Stomach (tissue), 4 donors: ENCODE measurements at regions not wholly inside any gene's neighbourhood (a gene's known extent, or its start where the extent isn't known, plus 50 kb on each side); places are given as distances from the start of the nearest gene placed in this dataset.

ENCODE experiments used
- CTCF ChIP-seq, 7 experiments: fragments of 450-650 bp in 4 of 7; fragments of 200-600 bp in 3 of 7; sonication (generic) in 3 of 7; IDR thresholded peaks; one replicate each; pipeline ENCODE4 v1.5.1; 2016 to 2019; ENCODE audit warnings: antibody characterized with exemption in 7 of 7, control low read depth in 2 of 7, mild to moderate bottlenecking in 1 of 7
- EP300 ChIP-seq: sonication (generic); formaldehyde crosslinking; IDR thresholded peaks from one replicate; pipeline ENCODE4 v1.6.1; 2017; ENCODE audit warnings: antibody characterized with exemption
- POLR2A ChIP-seq, 4 donors: fragments of 450-650 bp; IDR thresholded peaks; one replicate each; pipeline ENCODE4 v1.6.1; 2016; ENCODE audit warnings: antibody characterized with exemption in 4 of 4, control low read depth in 2 of 4, mild to moderate bottlenecking in 1 of 4, moderate library complexity in 1 of 4
- POLR2AphosphoS5 ChIP-seq, 3 donors: sonication (generic); formaldehyde crosslinking; IDR thresholded peaks; one replicate each; pipeline ENCODE4 v1.6.1; 2016; ENCODE audit warnings: antibody characterized with exemption in 3 of 3

GRCh38 chr3:107193116-107193515, 184.1 kb upstream of the CCDC54 start:
- no peak for TF ChIP-seq CTCF (IDR thresholded peaks at IDR 0.05)
- no peak for TF ChIP-seq POLR2A (IDR thresholded peaks at IDR 0.05)
- no peak for TF ChIP-seq POLR2AphosphoS5 (IDR thresholded peaks at IDR 0.05)
- no peak for TF ChIP-seq EP300
